GM18868 (cell line): ENCODE measurements at regions not wholly inside any gene's neighbourhood (a gene's known extent, or its start where the extent isn't known, plus 50 kb on each side); places are given as distances from the start of the nearest gene placed in this dataset.

ENCODE experiments used
- ATAC-seq: cut with Tn5 transposase; IDR thresholded peaks from one replicate; pipeline ENCODE4 v1.9.1; 2021; ENCODE audit warnings: mild to moderate bottlenecking, moderate library complexity; ENCODE audit not compliant: unreplicated experiment

- ATAC-seq: no peak
These were observed 54.2 kb upstream of the ANKRD1 start for GRCh38 chr10:90975096-90975495.

DNA sequence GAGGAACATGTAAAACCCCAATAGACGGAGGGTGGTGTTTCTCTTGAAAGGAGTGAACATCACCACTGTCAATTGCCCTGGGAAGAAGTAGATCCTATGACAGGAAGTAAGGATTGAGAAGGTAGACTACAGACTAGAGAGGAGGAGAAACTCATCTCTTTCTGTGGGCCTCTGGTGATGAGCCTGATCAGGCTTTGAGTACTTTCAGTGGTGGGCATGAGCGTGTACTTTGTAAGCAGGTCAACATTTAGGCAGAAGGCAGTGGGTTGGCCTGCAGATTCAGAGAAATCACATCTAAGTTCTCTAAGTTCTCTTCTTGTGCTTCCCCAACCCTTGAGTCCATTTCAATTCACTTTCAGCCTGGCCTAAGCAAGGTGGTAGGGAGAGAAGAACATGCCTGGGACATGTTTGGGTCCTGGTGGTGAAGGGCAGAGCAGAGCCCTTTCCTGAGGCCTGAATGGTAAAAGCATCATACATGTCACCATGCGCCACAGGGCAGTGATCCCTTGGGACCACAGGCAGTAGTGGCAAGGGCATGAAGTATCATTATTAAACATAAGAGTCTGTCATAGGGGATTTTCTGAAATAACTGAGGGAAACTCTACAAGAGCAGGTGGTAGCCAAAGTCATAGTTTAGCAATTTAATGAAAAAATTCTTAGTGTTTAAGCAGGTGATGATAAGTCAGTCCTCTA, 56.4 kb upstream of the ANKRD1 start:
- ATAC-seq: peak; percentile 85

DNA sequence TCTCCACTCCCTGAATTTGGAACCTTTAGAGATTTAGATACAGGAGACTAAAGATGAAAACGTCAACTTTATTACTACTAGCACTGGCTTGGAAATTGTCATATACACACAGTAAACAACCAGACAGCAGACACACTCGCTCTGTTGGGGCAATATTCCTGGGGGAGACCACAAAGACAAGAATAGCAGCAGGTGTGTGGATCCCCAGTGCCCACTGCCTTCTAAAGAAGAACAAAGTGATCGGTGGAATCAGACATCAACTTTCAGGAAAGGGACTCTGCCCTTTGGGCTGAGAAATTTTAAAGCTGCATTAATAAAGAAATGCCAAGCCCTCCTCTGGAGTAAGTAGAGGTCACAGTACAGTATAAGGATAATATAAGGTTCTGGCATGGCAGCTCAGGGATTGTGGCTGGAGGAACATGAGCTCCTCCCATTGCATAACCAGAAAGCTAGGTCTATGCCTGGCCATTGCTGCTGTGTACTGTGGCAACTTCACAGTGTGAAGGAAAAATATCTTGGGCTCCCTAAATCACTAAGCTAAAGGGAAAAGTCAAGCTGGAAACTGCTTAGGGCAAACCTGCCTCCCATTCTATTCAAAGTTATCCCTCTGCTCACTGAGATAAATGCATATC, 57.1 kb upstream of the ANKRD1 start:
- no peak for ATAC-seq

DNA sequence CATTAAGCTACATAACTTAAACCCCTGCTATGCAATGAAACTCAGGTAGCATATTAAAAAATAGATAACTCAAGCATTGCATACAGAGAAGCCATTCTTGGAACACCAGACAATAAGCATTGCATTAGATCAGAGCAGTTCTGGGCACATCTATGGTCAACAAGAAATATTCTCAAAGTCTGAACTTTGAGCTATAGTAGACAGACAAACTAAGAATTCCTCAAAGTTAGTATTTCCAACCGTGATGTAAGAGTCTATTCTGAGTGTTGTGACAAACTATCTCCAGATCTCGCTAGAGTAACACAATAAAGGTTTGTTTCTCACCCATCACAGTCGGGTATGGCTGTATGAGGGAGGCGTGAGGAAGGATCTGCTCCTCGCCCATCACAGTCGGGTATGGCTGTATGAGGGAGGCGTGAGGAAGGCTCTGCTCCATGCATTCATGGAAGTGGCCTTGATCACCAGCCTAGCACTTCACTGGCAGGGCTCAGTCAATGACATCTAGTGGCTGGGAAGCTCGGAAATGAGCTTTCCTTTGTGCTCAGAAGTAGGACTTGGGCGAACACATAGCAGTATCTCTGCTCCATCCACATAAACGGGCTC, 61.6 kb upstream of the ANKRD1 start:
- no peak for ATAC-seq

DNA sequence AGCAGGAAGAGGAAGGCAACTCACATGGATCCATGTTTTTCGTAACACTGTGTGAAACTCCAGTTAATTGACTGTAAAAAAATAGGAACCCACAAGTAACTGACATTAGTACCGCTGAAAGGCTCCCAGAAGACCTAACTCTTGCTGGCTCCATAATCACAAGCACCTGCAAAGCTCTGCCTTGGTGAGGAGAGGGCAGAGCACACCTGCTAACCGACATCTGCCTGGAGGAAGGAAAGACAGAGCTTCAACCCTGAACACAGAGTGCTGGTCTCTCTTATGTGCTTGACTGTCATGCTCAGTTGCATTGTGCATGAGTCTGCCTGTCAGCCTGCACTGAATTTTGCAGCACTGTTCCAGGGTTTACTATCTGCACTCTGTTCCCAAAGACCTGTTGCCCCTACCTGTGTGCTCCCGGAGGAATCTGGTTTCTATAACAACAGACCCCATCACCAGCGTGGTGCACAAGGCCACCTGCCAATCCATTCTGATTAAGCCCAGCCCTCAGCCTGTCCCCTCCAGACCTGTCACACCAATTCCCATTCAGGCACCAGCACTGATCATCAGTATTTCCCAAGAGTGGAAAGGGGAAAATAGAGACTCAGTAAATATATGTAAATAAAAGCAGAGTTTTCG, 63.1 kb upstream of the ANKRD1 start:
- peak; percentile 40 for ATAC-seq

DNA sequence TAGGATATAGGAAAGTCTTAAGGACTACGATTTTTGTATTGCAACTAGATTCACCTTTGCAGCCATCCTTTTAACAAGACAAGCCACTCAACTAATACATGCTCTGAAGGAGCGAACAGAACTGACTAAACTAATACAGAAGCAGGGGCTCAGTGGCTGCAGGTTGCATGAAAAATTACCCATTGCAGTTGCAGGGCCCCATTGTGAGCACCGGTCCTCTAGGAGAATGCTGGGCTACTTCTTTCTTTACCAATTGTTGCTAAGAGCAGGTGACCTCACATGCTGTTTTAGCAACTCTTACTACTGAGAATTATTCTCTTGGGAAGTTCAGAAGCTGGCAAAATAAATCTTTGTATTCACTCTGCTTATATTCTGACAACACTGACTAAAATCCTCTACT, 64.0 kb upstream of the ANKRD1 start:
- ATAC-seq: no peak

GRCh38 chr10:90985321-90985933, 64.5 kb upstream of the ANKRD1 start:
- ATAC-seq: no peak

GRCh38 chr10:90986136-90986760, 65.4 kb upstream of the ANKRD1 start:
- no peak for ATAC-seq

GRCh38 chr10:90986870-90987269, 66.0 kb upstream of the ANKRD1 start:
- ATAC-seq: no peak

- ATAC-seq: no peak
These were observed 66.5 kb upstream of the ANKRD1 start for GRCh38 chr10:90987383-90987782.

DNA sequence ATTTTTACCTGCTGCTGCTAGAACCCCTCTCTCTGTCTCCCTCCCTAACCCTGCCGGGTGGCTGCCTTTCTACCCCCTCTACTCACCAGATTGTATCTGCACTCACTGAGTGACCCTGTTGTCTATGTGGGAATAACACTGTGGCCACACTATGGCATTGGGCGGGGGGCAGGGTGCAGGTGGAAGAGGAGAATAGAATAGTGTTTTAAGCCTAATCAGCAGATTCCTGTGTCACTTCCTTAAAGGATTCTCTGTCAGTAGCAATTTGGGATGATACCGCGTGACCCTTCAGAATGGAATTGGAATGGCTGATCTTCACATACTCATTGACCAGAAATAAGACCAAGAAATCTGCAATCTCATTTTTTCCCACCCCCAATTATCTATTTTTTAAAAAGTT, 67.1 kb upstream of the ANKRD1 start:
- no peak for ATAC-seq

GRCh38 chr10:90988802-90989201, 67.9 kb upstream of the ANKRD1 start:
- no peak for ATAC-seq

DNA sequence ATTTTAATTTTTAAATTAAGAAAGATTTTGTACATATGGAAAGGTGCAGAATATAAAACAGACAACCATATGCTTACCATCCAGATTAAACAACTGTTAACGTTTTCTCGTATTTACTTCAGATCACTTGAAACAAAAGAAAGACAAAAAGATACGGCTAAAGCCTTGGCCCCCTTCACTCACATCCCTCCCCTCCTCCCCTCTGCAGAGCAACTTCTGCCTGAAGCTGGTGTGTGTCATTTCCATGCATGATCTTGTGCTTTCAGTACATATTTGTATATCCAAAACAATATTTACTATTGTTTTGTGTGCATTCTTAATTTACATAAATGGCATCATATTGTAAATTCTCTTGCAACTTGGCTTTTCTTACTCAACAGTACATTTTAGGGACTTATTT, 68.5 kb upstream of the ANKRD1 start:
- ATAC-seq: no peak

DNA sequence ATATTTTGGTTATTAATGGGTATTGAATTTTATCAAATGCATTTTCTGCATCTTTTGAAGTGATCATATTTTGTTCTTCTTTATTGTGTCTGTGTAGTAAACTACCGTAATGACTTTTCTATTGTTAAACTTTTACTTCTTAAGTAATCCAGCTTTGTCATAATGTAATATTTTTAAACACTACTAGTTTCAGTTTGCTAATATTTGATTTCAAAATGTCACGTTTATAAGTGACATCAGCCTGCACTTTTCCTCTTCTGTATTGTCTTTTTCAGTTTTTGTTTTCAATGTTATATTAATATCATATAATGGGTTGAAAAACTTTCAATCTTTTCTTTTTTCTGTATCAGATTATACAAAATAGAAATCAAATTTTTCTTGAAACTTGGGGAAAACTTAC, 71.6 kb upstream of the ANKRD1 start:
- ATAC-seq: peak; percentile 41

GRCh38 chr10:90993340-90993739, 72.5 kb upstream of the ANKRD1 start:
- peak; percentile 54 for ATAC-seq

DNA sequence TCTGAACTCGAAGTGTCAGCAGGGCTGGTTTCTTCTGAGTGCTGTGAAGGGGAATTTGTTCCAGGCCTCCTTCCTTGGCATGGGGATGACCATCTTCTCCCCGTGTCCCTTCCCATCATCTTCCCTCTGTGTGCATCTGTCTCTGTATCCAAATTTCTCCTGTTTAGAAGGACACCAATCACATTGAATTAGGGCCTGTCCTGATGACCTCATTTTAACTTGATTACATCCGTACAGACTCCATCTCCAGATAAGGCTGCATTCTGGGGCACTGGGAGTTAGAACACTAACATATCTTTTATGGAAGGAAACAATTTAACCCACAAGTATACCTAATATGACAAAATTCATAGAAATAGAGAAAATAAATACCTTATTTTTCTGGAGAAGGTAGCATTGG, 76.8 kb upstream of the ANKRD1 start:
- no peak for ATAC-seq

DNA sequence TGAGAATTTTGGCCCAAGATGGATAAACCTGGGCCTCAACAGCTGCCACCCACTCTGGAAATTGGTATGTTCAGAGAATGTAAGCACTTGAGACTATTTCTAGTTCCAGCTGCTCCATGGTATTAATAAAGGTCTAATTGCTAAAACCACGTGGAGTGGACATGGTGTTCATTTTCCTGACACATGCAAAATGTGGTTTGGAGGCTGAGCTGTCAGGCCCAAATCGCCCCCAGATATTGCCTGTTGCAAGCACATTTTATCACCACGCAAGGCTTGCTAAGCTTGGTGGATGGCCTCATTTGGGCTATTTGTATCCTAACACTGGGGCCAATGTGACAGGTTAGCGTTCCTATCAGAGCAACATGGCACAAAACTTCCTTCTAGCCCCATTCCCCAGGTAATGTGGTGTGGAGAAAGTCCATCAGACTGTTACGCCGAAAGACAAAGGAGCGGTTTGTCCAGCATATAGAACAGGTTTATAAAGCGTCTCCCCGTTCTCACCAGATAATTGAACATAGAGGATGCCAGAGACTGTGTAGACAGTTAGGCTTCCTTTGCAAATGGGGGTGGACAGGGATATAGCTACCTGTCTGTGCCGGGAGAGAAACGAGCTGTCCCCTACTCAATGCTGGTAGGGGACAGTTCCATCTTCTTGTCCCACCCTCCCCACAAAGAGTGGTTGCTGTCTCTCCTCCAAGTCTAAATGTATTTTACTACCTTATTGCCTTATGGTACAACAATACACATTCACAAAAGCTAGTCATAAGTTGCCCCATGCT, 78.0 kb upstream of the ANKRD1 start:
- ATAC-seq: peak; percentile 23

DNA sequence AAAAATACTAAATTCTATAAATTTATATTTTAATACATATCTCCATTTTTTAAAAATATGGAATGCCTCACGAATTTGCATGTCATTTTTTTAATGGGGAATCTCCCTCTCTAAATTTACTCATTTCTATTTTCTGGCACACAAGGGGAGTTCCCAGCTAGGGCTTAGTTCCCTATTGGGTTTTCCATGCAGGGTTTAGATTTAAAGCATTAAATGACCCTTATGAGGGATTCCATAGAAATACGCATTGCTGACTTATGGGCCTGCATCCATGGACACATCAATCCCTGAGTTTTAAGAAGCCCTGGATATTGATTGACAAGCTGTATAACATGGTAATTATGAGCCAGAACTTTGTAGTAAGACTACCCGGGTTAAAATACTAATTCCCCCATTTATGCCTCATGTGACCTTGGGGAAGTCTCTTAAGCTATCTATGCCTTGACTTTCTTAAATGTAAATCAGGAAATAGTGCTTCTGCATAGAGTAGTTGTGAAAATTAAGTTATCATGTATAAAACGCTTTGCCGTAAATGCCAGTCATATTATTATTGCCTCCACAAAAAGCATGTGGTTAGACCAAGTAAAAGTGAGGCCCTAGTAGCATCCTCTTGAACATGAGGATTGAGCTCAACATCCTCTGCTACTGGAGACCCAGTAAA, 78.8 kb upstream of the ANKRD1 start:
- peak; percentile 72 for ATAC-seq

DNA sequence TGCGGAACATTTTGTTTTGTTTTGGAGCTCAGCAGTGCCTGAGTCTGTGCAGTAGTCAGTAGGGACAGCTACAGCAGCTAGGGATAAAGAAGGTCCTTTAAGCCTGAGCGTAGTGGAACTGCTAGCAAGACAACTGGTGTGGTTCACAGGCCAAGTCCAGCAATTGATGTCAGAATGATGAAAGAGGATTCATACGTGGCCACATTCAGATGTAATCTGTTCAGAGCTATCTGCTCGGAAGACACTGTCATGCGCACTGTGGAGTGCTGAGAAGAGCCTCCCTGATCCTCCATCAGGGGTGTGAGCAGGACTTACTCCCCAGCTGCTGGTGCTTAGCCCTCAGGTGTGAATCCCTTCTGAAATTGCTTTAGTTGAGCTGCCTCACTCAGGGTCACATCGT, 79.6 kb upstream of the ANKRD1 start:
- no peak for ATAC-seq

- no peak for ATAC-seq
These were observed 80.1 kb upstream of the ANKRD1 start for GRCh38 chr10:91000985-91001384.
